ENCODE measurements at regions not wholly inside any gene's neighbourhood (a gene's known extent, or its start where the extent isn't known, plus 50 kb on each side); places are given as distances from the start of the nearest gene placed in this dataset.
"Not testable (repeated sequence)": the region's sequence is repeated elsewhere in the genome, so short reads cannot be mapped to it uniquely, and the experiment has no call there.

DNA sequence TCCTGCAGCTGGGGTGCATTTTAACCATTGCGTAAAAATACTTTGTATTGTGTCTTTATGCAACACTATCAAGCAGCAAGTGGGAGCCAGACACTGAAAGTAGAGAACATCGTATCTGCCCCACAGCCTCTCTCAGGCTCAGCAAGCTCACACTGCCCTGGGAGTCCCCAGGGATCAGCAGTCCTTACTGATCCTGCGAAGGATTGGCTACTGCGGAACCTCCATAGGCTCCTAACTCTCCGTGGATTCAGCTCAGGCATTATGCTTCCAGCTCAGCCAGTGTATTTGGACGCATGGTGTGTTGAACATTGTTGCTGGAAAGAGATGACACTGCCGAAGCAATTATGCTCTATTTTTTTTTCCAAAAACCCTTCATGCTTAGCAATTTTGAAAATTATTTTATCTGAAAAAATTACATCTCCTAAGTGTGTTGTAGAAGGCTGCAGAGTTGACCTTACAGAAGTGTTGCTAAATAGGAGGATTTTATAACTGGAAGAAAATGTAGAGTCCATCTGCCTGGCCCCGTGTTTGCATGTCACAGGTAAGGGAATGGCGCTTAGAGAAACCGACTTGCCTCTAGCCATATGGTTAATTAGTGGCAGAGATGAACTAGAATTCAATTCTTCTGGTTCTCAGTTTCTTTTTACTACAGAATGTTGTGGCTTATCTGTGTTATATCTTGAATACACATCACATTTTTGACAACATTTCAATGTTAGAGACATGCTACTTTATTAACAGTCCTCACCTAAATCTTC lies 276.4 kb upstream of the COBL start:
- DNase-seq, result no peak

DNA sequence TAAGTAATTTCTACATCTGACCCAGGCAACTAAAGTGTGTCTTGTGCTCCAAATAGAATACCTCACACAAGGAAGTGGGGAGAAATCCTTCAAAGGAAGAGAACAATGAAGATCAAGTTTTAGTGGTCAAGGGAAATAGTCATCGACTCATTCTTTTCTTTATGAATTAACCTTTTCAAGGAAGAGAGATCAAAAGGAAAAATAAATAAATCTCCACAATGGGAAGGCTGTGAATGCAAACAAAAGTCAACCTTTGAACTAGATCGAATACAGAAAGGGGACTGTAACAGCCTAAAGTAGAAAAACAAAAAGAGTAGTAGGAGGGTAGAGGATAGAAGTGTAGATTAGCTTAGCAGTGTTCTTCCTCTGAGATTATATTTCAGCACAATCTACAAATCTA lies 274.6 kb upstream of the COBL start:
- DNase-seq, result no peak

DNA sequence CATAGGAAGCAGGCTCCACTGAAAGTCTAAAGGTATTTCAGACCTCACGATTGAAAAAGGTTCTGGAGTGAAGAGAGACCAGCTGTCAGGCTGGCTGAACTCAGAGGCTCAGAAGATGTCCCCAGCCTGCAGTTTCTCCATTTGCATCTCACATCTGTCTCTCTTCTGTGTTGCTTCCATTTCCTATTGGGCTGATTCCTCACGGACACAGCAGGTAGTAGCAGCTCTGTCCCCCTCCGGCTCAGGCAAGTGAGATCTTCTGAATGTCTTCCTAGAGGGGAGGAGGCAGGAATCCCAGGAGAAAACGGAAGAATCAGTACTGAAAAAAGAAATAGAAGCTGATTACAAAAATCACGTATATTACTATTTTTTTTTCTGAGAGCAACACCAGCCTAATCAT lies 274.1 kb upstream of the COBL start:
- DNase-seq, result no peak

DNA sequence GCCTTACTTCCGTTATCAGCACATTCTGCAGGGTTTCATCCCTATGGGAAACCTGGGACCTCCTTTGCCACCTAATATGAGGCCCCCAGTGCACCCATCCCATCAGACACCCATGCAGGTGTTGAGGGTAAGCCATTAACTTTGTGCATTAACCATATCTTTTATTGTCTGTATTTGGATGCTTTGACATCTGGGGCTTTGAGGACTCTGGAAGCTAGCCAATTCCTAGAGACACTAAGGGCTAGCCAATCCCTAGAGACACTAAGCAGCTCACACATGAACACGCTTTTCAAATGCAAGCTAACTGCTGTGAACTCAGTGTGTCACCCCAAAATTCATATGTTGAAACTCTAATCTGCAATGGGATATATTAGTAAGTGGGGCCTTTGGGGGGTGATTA lies 272.5 kb upstream of the COBL start:
- DNase-seq, result no peak

DNA sequence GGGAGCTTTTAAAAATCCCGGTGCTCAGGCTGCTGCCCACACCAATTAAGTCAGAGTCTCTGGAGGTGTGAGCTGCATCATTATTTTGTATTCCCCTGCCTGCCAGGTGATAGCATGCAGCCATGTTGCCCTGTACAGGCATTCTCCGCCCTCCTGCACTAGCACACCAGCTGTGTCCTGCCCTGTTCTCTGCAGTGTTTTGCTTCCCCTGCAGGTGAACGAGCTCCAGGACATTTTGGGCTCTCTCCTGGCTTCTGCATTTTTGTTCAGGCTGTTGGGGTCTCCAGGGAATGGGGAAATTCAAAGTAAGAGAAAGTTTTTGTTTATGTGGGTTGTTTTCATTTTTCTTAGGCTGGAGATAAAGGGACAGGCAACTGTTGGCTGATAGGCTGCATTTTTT lies 271.0 kb upstream of the COBL start:
- DNase-seq, result no peak

DNA sequence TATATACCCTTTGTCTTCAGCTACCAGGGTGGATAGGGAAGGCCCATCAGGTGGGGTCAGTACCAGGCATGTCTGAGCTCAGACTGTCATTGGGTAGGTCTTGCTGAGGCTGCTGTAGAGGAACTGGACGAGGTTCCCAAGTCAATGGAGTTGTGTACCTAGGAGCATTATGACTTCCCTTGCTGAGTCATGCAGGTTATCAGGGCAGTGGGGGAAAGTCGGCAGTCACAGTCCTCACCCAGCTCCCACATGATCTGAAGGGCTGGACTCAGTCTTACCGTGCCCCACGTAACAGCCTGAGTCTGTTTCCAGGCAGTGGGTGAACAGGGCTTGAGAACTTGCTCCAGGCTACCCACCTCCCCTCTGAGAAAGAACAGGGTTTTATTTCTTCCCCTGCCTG lies 260.8 kb upstream of the COBL start:
- no peak for DNase-seq

DNA sequence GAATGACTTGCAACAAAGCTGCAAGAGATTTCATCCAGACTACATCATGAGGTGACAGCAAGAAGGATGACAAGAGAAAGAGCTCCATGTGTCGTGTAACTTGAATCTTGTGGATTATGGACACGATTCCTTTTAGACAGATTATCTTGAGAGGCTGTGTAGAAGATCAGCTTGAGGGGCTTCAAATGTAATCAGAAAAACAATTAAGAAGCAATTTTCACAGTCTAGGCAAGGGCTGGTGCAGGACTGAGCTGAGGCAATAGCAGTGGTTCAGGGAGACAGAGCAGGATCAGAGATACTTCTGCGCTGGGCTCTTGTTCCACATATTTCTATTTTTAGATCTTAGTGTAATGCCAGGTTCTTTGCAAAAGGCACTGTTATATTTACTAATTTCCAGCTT lies 253.0 kb upstream of the COBL start:
- DNase-seq, result no peak

DNA sequence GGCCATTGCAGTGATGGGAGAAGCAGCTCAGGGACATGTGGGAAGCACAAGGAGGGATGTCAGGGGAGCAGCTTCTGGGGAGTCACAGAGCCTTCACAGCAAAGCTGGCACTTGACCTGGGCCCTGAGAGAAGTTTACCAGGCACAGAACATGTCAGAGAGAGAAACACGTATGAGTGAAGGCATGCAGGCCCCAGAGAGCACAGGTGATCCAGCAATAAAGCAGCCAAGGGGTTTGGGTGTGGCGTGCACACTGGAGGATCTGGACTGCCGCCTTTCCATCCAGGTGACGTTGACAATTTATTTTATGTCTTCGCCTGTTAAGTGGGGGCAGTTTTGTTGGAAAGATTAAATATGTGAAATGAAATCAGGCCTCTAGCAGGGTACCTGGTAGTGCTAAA lies 252.6 kb upstream of the COBL start:
- DNase-seq, result no peak

DNA sequence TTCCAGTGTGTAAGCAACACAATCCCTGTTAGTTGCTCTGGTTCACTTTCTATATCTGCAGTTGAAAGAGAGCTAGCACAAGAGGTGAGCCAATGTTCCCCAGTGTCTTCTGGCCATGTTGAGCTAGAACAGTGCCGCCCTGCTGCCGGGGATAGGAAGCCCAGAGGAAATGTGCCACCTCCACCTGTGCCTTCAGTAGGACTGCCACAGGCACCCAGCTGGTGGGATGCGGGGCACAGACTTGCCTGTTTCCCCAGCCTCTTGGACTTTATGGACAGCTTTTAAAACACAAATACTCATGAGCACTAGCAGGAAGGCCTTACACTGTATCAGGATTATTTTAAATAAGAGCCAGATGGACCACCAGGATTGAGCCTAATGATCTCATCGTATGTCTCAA lies 234.5 kb upstream of the COBL start:
- no peak for DNase-seq

DNA sequence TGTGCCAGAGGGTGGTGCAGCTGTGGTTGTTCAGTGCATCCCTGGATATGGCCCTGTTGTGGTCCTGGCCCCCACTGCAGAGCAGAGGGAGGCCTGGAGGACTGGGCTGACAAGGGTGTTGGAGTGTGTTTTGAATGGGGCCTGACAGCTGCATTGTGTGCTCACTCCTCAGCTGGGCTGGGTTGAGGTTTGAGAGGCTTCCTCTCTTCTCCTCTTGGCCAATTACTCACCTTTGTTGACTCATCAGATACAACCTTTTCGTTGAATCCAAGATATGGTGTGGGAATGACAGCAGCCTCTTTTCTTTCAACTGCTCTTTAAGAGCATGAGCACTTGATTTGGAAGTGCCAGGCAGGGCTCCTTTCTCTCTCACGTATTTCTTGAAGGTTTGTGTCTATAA lies 228.5 kb upstream of the COBL start:
- no peak for DNase-seq

DNA sequence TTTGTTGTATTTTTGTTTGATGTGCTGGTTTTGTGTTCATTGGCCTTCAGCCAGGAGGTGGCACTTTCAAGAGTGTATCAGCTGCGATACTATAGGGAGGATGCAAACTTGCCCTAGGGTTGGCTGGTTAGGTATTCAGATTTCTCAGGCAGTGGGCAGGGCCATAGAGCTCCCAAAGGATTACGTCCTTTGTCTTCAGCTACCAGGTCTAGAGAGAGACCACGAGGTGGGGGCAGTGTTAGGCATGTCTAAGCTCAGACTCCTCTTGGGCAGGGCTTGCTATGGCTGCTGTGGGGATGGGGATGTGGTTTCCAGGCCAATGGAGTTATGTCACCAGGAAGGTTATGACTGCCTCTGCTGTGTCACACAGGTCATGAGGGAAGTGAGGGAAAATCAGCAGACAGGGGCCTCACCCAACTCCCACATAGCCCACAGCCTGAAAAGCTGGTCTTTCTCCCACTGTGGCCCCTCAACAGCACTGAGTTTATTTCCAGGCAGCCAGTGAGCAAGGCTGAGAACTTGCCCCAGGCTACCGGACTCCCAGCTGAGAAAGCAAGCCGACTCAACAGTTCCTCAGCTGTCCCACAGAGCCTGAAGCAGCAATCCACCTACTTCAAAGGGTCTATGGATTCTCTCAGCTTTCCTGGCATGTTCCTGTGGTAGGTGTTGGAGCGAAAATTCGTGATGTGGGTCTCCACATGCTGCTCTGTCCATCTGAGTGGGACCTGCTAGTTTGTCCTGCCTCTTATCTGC lies 227.4 kb upstream of the COBL start:
- no peak for DNase-seq

DNA sequence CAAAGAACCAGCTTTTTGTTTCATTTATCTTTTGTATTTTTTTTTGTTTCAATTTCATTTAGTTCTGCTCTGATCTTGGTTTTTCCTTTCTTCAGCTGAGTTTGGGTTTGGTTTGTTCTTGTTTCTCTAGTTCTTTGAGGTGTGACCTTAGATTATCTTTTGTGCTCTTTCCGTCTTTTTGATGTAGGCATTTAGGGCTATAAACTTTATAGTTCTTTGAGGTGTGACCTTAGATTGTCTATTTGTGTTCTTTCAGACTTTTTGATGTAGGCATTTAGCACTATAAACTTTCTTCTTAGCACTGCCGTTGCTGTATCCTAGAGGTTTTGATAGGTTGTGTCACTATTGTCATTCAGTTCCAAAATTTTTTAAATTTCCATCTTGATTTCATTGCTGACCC lies 224.3 kb upstream of the COBL start:
- not testable (repeated sequence) for DNase-seq

DNA sequence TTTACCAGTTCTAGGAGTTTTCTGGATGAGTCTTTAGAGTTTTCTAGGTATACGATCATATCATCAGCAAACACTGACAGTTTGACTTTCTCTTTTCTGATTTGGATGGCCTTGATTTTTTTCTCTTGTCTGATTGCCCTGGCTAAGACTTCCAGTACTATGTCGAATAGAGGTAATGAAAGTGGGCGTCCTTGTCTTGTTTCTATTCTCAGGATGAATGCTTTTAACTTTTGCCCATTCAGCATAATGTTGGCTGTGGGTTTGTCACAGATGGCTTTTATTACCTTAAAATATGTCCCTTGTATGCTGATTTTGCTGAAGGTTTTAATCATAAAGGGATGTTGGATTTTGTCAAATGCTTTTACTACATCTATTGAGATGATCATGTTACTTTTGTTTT lies 223.2 kb upstream of the COBL start:
- DNase-seq, result no peak

DNA sequence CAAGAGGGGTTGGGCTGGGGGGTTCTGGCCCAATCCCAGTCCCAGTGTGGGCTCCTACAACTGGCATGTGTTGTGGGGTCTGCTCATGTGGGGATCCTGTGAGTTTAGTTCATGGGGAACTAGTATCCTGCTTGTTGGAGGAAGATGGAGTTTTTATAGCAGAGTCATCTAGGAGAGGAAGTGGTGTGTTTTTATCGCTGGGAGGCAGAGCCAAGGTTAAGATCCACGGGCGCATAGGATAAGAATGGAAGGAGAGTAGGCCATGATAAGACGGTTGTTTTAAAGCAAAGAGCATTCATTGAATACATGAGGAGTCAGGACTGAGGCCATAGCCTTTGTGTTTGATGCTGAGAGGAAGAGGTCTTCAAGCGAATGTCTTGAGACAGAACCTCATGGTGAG lies 211.6 kb upstream of the COBL start:
- DNase-seq, result no peak

DNA sequence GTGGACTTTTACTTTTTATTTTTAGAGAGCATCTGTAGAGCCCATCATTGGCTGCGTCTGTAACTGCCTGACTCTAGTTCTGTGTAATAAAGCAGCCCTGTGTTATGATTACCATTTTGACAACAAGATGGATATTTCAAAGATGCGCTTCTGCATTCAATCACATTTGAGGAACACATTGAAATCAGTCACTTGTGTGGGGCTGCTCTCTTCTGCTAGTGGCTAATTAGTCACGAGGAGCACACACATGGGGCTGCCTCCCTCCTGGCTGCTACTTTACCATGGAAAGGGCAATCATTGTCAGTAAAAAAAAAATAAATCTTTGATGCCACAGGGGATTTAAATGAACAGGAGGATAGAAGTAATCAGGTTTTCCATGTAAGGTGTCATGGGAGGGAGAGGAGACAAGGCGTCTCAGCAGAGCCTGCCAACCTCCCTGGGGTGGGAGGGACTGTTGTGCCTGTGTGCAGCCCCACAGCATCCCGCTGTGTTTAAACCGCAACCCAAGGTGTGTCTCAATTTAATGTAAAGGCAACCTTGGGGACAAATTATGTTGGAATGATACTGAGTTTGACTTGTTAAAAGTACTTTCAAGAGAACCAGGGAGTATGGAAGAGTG lies 205.2 kb upstream of the COBL start:
- no peak for DNase-seq

DNA sequence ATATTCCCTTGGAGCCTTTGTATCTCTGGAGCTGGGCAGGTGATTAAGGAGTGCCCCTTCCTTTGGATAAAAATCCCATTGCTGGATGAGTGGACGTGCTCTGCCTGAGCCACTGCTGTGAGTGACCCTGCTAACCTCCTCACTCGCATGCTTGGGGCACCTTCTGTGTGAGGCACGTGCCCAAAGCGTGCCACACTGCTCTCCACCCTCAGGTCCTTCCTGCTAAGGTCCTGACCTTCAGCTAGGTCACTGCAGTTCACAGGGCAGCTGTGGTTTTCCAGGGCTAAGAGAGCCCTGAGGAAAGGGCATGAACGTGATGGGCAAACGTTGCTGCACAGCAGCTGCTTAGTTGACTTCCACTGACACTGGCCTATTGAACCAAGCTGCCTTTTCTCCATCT lies 204.4 kb upstream of the COBL start:
- DNase-seq, result no peak

DNA sequence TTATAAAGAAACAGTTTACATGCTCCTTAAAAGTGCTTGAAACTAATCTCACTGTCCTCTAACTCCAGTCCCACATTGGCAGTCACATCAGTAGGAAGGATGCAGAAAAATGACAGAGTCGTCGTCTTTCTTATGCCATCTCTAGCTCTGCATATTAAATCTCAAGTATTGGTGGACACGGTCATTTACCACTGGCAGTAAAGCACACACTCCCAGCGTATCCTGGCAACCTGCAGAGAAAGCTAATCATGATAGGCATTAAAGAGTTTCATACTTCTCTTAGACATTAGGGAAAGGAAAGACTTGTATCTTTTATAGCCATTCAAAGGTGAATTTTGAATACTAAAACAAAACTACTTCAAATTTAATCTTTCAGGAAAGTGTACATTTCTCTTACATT lies 202.0 kb upstream of the COBL start:
- DNase-seq, result no peak

DNA sequence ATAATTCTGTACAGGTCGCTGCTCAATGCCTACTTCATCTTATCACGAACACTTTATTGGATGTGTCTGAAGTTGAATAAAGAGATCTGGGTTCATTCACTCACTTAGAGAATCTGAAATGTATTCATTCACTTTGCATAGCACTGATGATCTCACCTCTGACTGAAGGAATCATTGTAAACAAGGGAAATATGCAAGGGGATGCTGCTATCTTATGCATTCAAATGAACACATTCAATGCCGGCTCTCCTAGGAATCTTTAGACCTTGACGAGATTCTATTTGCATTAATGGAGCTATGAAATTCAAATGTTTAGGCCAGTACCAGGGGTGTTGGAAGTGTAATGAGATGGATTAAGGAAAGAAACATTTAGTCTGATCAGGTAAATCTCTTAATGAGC lies 200.6 kb upstream of the COBL start:
- DNase-seq, result no peak

DNA sequence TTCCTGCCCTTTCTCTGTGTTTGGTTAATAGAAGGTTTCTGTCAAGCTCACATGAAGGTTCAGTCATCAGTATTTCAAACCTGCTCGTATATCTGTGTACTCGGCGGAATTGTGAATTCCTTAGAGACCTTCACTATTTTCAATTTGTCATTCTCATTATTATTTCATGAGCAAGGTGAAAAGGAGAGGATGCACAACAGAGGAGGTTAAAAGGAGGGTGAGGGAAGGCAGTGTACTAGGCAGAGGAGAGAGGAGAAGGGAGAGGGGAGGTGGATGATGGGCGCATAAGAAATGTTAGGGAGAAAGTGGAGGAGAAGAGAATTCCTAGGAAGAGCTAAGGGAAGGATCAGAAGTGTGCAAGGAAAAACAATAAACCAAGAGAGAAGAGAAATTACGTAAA lies 185.0 kb upstream of the COBL start:
- DNase-seq, result no peak

DNA sequence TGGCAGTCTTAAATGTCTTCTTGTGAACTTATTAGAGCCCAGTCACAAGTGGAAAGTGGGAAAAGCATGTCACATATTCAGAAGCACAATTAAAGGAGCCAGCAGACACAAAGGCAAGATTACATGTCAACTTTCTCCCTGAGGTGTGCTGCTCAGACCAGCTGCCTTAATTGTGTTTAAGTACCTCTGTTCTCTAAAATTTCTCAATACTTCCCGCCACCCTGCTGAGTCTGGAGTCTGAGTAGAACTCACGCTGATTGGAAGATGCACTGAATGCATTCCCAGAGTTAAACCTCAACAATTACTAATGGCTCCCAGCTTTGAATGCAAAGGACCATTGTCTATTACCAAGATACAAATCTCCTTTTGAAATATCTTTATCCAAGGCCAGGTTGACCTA lies 166.4 kb upstream of the COBL start:
- DNase-seq, result no peak

DNA sequence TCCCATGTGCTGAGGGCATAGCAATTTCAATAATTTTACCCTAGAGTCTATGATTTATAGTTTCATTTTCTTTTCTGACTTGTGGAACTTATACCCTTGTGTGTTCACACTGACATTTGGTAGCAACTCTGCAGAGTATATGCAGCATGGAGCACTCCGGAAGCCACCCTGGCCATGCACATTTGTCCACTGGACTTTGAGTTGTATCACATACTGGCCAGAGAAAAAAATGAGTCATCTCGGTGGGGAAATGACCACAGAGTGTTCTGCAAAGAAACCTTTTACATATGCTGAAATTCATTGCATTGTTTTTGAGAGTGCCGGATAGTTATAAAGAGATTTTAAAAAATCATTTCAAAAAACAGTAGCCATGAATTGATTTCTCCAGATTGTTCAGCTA lies 164.8 kb upstream of the COBL start:
- no peak for DNase-seq

DNA sequence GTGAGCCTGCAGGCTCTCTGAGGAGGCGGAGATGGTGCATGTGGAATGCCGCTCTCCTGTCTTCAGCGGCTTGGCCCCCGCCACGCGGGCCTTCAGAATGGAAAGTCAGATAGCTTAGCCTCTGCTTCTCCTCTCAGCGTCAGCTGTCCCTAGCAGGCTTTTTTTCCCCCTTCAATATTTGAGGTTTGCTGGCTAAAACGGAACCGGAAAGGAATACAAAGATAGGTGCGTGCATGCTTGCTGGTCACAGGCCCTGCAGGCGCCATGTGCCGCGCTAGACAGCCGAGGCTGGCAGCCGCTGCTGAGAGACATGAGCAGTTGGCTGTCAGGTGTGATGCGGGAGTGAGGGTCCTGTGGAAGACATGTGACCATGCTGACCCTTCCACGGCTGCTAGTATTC lies 161.2 kb upstream of the COBL start:
- no peak for DNase-seq

DNA sequence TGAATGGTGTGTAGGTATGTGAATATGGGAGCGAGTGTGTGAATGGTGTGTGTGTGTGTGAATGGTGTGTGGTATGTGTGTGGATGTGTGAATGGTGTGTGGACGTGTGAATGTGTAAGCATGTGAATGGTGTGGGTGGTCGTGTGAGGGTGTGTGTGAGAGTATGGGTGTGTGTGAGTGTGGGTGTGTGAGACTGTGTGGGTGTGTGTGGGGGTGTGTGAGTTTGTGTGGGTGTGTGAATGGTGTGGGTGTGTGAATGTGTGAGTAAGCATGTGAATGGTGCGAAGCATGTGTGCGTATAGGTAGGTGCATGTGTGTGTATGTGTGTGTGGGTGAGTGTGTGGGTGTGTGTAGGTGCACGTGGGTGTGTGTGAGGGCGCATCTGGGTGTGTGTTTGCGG lies 160.7 kb upstream of the COBL start:
- DNase-seq, result no peak

DNA sequence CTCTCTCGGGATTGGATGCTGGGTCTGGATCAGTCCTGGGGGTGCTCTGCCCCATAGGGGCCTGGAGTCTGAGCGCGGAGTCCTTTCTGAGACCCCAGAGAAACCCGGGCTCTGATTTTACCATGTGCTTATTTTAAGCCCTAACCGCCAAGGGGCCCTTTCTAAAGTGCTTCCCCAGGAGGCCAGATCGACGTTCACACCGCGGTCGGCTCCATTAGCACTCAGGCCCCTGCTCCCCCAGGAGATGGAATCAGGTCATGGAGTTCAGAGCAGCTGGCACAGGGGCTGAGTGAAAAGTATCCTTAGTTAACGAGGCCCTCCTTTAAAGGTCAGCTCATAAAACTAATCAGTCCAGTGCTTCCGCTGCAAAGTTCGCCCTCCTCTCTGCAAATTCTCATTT lies 159.4 kb upstream of the COBL start:
- no peak for DNase-seq
